ENCODE measurements at regions not wholly inside any gene's neighbourhood (a gene's known extent, or its start where the extent isn't known, plus 50 kb on each side); places are given as distances from the start of the nearest gene placed in this dataset.

DNA sequence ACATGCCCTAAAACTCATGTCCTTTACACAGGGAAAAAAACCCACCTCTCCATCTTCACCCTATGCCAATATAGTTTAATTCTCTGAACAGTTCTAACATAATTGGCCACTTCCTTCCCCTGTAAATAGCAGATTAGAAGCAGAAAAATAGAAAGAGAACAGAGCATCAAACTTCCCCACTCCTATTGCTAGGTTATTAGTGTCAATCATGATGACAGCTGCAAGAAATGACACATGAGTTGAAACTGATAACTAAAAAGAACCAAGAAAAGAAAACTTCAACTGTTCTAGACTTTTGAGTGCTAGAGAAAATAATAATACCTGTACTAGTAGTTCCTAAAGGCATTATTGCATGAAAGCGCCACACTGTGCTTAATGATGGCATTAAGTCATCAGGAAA lies 284.5 kb upstream of the TRPC5 start:
- Histone ChIP-seq H3K9me2 (ENCODE audit: insufficient read depth) (no peaks in the 10 kb centered on the region), H3K79me2 (replicated peaks; ENCODE audit: insufficient read depth) (no peaks in the 10 kb centered on the region), H3K27ac (ENCODE audit: low read depth) (no peak overlapping the region), H3K36me3 (ENCODE audit: insufficient read depth) (no peaks in the 10 kb centered on the region), H3F3A (replicated peaks; ENCODE audit: low read depth) (no peaks in the 10 kb centered on the region), H4K20me1 (replicated peaks; ENCODE audit: insufficient read depth) (no peaks in the 10 kb centered on the region), H3K4me3 (no peak overlapping the region), H3K27me3 (ENCODE audit: insufficient read depth) (no peaks in the 10 kb centered on the region), H2AFZ (no peak overlapping the region), H3K4me1 (ENCODE audit: insufficient read depth) (no peaks in the 10 kb centered on the region), H3K4me2 (no peak overlapping the region)
- H3K27ac Mint-ChIP-seq = no peak overlapping the region
- no peaks in the 10 kb centered on the region for H3K9me3 Mint-ChIP-seq
- H3K36me3 Mint-ChIP-seq (ENCODE audit: low read depth) = no peaks in the 10 kb centered on the region
- TF ChIP-seq STAT1 (IDR thresholded peaks at IDR 0.05; ENCODE audit: unreplicated experiment) (no peak), JUNB (IDR thresholded peaks at IDR 0.05; ENCODE audit: unreplicated experiment) (no peak), EZH2 (IDR thresholded peaks at IDR 0.05; ENCODE audit: low read depth, unreplicated experiment) (no peak), EZH2phosphoT487 (IDR thresholded peaks at IDR 0.05; ENCODE audit: unreplicated experiment) (no peak), CREB1 (CRISPR knock-in tag; IDR thresholded peaks at IDR 0.05; ENCODE audit: low read depth) (no peak), ZNF114 (CRISPR knock-in tag; IDR thresholded peaks at IDR 0.05) (no peak), ZNF331 (CRISPR knock-in tag; IDR thresholded peaks at IDR 0.05; ENCODE audit: low read depth) (no peak), POLR2AphosphoS5 (IDR thresholded peaks at IDR 0.05; ENCODE audit: low read depth) (no peak), NANOG (IDR thresholded peaks at IDR 0.05; ENCODE audit: borderline replicate concordance) (no peak)
- TF ChIP-seq, protein P1, sequence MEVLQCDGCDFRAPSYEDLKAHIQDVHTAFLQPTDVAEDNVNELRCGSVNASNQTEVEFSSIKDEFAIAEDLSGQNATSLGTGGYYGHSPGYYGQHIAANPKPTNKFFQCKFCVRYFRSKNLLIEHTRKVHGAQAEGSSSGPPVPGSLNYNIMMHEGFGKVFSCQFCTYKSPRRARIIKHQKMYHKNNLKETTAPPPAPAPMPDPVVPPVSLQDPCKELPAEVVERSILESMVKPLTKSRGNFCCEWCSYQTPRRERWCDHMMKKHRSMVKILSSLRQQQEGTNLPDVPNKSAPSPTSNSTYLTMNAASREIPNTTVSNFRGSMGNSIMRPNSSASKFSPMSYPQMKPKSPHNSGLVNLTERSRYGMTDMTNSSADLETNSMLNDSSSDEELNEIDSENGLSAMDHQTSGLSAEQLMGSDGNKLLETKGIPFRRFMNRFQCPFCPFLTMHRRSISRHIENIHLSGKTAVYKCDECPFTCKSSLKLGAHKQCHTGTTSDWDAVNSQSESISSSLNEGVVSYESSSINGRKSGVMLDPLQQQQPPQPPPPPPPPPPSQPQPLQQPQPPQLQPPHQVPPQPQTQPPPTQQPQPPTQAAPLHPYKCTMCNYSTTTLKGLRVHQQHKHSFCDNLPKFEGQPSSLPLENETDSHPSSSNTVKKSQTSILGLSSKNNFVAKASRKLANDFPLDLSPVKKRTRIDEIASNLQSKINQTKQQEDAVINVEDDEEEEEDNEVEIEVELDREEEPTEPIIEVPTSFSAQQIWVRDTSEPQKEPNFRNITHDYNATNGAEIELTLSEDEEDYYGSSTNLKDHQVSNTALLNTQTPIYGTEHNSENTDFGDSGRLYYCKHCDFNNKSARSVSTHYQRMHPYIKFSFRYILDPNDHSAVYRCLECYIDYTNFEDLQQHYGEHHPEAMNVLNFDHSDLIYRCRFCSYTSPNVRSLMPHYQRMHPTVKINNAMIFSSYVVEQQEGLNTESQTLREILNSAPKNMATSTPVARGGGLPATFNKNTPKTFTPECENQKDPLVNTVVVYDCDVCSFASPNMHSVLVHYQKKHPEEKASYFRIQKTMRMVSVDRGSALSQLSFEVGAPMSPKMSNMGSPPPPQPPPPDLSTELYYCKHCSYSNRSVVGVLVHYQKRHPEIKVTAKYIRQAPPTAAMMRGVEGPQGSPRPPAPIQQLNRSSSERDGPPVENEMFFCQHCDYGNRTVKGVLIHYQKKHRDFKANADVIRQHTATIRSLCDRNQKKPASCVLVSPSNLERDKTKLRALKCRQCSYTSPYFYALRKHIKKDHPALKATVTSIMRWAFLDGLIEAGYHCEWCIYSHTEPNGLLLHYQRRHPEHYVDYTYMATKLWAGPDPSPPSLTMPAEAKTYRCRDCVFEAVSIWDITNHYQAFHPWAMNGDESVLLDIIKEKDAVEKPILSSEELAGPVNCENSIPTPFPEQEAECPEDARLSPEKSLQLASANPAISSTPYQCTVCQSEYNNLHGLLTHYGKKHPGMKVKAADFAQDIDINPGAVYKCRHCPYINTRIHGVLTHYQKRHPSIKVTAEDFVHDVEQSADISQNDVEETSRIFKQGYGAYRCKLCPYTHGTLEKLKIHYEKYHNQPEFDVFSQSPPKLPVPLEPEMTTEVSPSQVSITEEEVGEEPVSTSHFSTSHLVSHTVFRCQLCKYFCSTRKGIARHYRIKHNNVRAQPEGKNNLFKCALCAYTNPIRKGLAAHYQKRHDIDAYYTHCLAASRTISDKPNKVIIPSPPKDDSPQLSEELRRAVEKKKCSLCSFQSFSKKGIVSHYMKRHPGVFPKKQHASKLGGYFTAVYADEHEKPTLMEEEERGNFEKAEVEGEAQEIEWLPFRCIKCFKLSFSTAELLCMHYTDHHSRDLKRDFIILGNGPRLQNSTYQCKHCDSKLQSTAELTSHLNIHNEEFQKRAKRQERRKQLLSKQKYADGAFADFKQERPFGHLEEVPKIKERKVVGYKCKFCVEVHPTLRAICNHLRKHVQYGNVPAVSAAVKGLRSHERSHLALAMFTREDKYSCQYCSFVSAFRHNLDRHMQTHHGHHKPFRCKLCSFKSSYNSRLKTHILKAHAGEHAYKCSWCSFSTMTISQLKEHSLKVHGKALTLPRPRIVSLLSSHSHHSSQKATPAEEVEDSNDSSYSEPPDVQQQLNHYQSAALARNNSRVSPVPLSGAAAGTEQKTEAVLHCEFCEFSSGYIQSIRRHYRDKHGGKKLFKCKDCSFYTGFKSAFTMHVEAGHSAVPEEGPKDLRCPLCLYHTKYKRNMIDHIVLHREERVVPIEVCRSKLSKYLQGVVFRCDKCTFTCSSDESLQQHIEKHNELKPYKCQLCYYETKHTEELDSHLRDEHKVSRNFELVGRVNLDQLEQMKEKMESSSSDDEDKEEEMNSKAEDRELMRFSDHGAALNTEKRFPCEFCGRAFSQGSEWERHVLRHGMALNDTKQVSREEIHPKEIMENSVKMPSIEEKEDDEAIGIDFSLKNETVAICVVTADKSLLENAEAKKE (CRISPR knock-in tag; IDR thresholded peaks at IDR 0.05) = no peak
- TF ChIP-seq, protein P2, sequence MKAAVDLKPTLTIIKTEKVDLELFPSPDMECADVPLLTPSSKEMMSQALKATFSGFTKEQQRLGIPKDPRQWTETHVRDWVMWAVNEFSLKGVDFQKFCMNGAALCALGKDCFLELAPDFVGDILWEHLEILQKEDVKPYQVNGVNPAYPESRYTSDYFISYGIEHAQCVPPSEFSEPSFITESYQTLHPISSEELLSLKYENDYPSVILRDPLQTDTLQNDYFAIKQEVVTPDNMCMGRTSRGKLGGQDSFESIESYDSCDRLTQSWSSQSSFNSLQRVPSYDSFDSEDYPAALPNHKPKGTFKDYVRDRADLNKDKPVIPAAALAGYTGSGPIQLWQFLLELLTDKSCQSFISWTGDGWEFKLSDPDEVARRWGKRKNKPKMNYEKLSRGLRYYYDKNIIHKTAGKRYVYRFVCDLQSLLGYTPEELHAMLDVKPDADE (IDR thresholded peaks at IDR 0.05) = no peak
- TF ChIP-seq, protein P3, sequence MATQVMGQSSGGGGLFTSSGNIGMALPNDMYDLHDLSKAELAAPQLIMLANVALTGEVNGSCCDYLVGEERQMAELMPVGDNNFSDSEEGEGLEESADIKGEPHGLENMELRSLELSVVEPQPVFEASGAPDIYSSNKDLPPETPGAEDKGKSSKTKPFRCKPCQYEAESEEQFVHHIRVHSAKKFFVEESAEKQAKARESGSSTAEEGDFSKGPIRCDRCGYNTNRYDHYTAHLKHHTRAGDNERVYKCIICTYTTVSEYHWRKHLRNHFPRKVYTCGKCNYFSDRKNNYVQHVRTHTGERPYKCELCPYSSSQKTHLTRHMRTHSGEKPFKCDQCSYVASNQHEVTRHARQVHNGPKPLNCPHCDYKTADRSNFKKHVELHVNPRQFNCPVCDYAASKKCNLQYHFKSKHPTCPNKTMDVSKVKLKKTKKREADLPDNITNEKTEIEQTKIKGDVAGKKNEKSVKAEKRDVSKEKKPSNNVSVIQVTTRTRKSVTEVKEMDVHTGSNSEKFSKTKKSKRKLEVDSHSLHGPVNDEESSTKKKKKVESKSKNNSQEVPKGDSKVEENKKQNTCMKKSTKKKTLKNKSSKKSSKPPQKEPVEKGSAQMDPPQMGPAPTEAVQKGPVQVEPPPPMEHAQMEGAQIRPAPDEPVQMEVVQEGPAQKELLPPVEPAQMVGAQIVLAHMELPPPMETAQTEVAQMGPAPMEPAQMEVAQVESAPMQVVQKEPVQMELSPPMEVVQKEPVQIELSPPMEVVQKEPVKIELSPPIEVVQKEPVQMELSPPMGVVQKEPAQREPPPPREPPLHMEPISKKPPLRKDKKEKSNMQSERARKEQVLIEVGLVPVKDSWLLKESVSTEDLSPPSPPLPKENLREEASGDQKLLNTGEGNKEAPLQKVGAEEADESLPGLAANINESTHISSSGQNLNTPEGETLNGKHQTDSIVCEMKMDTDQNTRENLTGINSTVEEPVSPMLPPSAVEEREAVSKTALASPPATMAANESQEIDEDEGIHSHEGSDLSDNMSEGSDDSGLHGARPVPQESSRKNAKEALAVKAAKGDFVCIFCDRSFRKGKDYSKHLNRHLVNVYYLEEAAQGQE (IDR thresholded peaks at IDR 0.05; ENCODE audit: unreplicated experiment) = no peak
- TF ChIP-seq, protein P4, sequence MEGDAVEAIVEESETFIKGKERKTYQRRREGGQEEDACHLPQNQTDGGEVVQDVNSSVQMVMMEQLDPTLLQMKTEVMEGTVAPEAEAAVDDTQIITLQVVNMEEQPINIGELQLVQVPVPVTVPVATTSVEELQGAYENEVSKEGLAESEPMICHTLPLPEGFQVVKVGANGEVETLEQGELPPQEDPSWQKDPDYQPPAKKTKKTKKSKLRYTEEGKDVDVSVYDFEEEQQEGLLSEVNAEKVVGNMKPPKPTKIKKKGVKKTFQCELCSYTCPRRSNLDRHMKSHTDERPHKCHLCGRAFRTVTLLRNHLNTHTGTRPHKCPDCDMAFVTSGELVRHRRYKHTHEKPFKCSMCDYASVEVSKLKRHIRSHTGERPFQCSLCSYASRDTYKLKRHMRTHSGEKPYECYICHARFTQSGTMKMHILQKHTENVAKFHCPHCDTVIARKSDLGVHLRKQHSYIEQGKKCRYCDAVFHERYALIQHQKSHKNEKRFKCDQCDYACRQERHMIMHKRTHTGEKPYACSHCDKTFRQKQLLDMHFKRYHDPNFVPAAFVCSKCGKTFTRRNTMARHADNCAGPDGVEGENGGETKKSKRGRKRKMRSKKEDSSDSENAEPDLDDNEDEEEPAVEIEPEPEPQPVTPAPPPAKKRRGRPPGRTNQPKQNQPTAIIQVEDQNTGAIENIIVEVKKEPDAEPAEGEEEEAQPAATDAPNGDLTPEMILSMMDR (conservative IDR thresholded peaks at IDR 0.05; ENCODE audit: low read depth in 2 of 2) = no peak
- DNase-seq (ENCODE audit: low spot score) (no peak), ATAC-seq (no peak)
- no peaks in the 10 kb centered on the region for H3K27me3 Mint-ChIP-seq (ENCODE audit: insufficient read depth, low read depth, poor library complexity)
- H3K4me3 Mint-ChIP-seq = no peak overlapping the region
- peaks cover 18% of the 10 kb centered on the region; the same call in 2 of the 3 replicates for H3K4me1 Mint-ChIP-seq
